Right lobe of liver (tissue), 6 donors: ENCODE measurements at regions not wholly inside any gene's neighbourhood (a gene's known extent, or its start where the extent isn't known, plus 50 kb on each side); places are given as distances from the start of the nearest gene placed in this dataset.

ENCODE experiments used
- ATAC-seq, 4 donors: fragments of 200-7000 bp; cut with Tn5 transposase; one replicate each; pipeline ENCODE4 v1.9.1; 2020; ENCODE audit warnings: mild to moderate bottlenecking in 4 of 4, moderate library complexity in 4 of 4
- DNase-seq, 3 donors: peaks; one replicate each; pipeline ENCODE4 v3.0.0-alpha.2; 2020
- H3K27ac ChIP-seq, 3 donors: fragments of 200-600 bp; one replicate each; pipeline ENCODE4 v1.8.0; 2022
- H3K27me3 ChIP-seq, 2 donors: fragments of 200-600 bp; one replicate each; pipeline ENCODE4 v1.8.0; 2022
- H3K36me3 ChIP-seq, 4 donors: fragments of 200-600 bp; sonication (generic) in 1 of 4; one replicate each; pipeline versions ENCODE4 v1.5.1 to v1.8.0; 2017 to 2022; ENCODE audit warnings: control low read depth in 1 of 4
- H3K4me1 ChIP-seq, 4 donors: fragments of 200-600 bp; sonication (generic) in 1 of 4; one replicate each; pipeline versions ENCODE4 v1.5.1 to v1.8.0; 2017 to 2022; ENCODE audit warnings: control low read depth in 1 of 4
- H3K4me3 ChIP-seq, 3 donors: fragments of 200-600 bp; one replicate each; pipeline ENCODE4 v1.8.0; 2022
- H3K9me3 ChIP-seq, 4 donors: fragments of 200-600 bp; sonication (generic) in 1 of 4; one replicate each; pipeline versions ENCODE4 v1.5.1 to v1.8.0; 2017 to 2022; ENCODE audit warnings: control low read depth in 1 of 4
- POLR2A ChIP-seq: fragments of 450-650 bp; IDR thresholded peaks from one replicate; pipeline ENCODE4 v1.6.1; 2017; ENCODE audit warnings: antibody characterized with exemption, mild to moderate bottlenecking
- WGBS: methylation state at CpG from one replicate; pipeline ENCODE4 v1.1.6; 2018; ENCODE audit warnings: low coverage, low lambda C conversion rate; ENCODE audit not compliant: insufficient coverage; ENCODE audit errors: missing lambda C conversion rate; 5-methylcytosine and 5-hydroxymethylcytosine counted together
- intact Hi-C, 2 donors: fragments of 100-400 bp; cut with DNase I; formaldehyde crosslinking; loops; one replicate each; pipeline versions ENCODE4 v1.11.2 to v1.14.1; 2022
- TF ChIP-seq, protein P1 (sequence below), 4 donors: fragments of 200-600 bp in 3 of 4; fragments of 450-650 bp in 1 of 4; IDR thresholded peaks; one replicate each; pipeline versions ENCODE4 v1.5.1 to v1.8.0; 2016 to 2022; ENCODE audit warnings: antibody characterized with exemption in 4 of 4, mild to moderate bottlenecking in 2 of 4
- donor health status: DM: no; HTN: yes; CAD: no.
- donor health status: DM: no; HTN: no; CAD: no.
- donor health status: DM: no; HTN: no; CAD: no.
- donor health status: DM: no; HTN: yes; CAD: no.
- donor health status: DM: no; HTN: yes; CAD: no.

DNA sequence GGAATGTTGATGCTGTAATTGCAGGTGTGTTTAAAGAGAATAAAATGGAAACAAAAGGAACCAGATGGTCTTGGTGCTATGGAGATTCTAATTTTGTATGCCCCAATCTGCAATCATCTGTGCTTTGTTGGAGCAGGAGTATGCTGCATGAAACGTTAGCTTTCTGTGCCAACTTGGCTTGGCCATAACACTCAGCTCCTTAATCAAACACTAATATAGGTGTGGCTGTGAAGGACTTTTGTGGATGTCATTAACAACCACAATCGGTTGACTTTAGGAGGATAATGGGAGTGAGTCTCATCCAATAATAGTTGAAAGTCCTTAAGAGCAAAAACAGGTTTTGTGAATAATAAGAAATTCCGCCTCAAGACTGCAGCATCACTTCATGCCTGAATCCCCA lies 399.2 kb downstream of the NLGN4X start:
- WGBS = 72% methylated on average over 3 of the region's 3 CpGs
- no peak for ATAC-seq

DNA sequence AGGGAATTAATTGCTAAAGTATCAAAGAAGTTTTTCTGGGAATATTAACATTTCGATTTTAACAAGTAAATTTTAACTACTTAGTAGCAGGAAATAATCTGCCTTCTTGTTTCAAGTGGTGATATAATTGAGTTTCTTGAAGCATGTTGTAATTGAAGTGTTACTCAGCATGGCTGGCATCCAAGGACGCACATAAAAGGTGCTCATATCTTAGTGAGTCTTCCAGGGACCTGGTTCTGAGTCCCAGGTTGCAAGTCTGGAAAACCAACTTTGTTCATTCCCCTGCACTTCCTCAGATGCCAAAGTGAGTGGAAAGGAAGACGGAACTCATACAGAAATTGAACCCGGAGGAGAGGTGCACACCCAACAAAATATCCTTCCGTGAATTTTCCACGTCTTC lies 399.6 kb downstream of the NLGN4X start:
- intact Hi-C loops = no loop called here
- ATAC-seq (no peak), DNase-seq (no peak)
- Histone ChIP-seq H3K36me3 (no peaks in the 10 kb centered on the region), H3K4me1 (no peaks in the 10 kb centered on the region), H3K4me3 (no peak overlapping the region), H3K27ac (no peak overlapping the region), H3K27me3 (no peaks in the 10 kb centered on the region), H3K9me3 (no peaks in the 10 kb centered on the region)
- 53% methylated on average over 6 of the region's 6 CpGs for WGBS
- TF ChIP-seq POLR2A = no peak
- TF ChIP-seq, protein P1, sequence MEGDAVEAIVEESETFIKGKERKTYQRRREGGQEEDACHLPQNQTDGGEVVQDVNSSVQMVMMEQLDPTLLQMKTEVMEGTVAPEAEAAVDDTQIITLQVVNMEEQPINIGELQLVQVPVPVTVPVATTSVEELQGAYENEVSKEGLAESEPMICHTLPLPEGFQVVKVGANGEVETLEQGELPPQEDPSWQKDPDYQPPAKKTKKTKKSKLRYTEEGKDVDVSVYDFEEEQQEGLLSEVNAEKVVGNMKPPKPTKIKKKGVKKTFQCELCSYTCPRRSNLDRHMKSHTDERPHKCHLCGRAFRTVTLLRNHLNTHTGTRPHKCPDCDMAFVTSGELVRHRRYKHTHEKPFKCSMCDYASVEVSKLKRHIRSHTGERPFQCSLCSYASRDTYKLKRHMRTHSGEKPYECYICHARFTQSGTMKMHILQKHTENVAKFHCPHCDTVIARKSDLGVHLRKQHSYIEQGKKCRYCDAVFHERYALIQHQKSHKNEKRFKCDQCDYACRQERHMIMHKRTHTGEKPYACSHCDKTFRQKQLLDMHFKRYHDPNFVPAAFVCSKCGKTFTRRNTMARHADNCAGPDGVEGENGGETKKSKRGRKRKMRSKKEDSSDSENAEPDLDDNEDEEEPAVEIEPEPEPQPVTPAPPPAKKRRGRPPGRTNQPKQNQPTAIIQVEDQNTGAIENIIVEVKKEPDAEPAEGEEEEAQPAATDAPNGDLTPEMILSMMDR (IDR thresholded peaks at IDR 0.05) = no peak

More for the DNA sequence above, 399.2 kb downstream of the NLGN4X start:
- H3K4me1 ChIP-seq = no peaks in the 10 kb centered on the region
- no peak overlapping the region for H3K4me3 ChIP-seq
- intact Hi-C loops = no loop called here
- TF ChIP-seq, protein P1 (IDR thresholded peaks at IDR 0.05) = no peak
- no peak for TF ChIP-seq POLR2A
- H3K36me3 ChIP-seq = no peaks in the 10 kb centered on the region
- no peak for DNase-seq
- H3K27me3 ChIP-seq = no peaks in the 10 kb centered on the region
- no peaks in the 10 kb centered on the region for H3K9me3 ChIP-seq
- H3K27ac ChIP-seq = no peak overlapping the region

DNA sequence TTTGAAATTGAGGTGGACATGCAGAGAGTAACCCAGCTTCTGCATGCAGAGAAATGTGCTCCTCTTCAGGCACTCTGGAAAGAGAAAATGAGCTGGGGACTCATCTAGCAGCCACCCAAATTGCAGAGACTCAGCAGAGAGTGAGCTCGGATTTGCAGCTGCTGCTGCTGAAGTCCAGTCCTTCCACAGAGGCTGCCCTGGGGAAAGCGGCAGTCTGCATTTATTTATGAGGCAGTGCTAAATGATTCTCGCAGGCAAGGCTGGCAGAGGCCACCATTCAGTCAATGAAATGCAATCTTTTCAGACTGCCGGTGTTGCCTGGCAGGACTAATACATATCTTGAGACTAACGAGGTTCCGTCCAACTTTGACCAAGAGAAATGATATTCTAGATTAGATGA lies 404.8 kb downstream of the NLGN4X start:
- DNase-seq (no peak), ATAC-seq (no peak)
- H3K4me3 ChIP-seq = no peak overlapping the region
- no peaks in the 10 kb centered on the region for H3K27me3 ChIP-seq
- H3K27ac ChIP-seq = no peak overlapping the region
- no peaks in the 10 kb centered on the region for H3K4me1 ChIP-seq
- 52% methylated on average over 4 of the region's 6 CpGs for WGBS
- TF ChIP-seq, protein P1 (IDR thresholded peaks at IDR 0.05) = no peak
- no peak for TF ChIP-seq POLR2A
- intact Hi-C loops = no loop called here
- H3K36me3 ChIP-seq = no peaks in the 10 kb centered on the region
- H3K9me3 ChIP-seq = no peaks in the 10 kb centered on the region

DNA sequence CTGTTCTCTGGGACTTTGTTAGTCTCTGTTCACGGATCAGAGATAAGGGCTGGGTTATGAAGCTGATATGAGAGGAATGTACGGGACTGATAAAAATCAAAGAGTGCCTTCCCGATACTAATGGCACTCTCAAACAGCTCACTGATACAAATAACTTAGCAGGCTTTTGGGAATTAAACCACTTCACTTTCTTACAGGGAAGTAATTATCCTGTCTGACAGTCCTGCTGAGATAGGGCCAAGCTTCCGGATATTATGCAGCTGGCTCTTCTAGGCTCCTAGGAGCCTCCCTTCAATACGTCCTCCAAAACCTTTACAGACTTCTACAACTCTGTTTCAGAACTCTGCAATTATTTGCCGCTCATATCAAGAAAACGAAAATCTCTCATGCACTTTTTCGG lies 418.0 kb downstream of the NLGN4X start:
- DNase-seq (no peak), ATAC-seq (no peak)
- H3K27me3 ChIP-seq = no peaks in the 10 kb centered on the region
- intact Hi-C loops = no loop called here
- H3K4me1 ChIP-seq = no peaks in the 10 kb centered on the region
- no peak overlapping the region for H3K27ac ChIP-seq
- WGBS = 35% methylated on average over 8 of the region's 8 CpGs
- TF ChIP-seq POLR2A = no peak
- no peaks in the 10 kb centered on the region for H3K9me3 ChIP-seq
- no peak overlapping the region for H3K4me3 ChIP-seq
- H3K36me3 ChIP-seq = no peaks in the 10 kb centered on the region

DNA sequence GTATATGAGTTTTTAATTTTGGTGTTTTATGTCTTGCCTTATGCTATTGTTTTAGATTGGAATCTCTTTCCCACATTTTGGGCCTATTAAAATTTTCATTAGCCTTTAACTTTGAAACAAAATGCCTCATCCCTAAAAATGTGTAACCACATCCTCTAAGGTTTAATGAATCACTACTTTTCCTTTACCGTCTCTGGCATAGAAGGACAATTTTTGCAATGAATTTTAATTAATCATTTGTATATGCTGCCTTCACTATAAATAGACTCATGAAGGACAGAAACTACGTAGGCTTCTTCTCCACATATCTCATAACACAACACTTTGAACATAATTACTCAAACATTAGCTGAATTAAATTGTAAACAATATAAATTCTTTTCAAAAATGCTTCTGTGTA lies 421.5 kb downstream of the NLGN4X start:
- H3K27ac ChIP-seq = no peak overlapping the region
- WGBS = 41% methylated on average over 2 of the region's 2 CpGs
- intact Hi-C loops = no loop called here

More for the DNA sequence above, 421.5 kb downstream of the NLGN4X start:
- no peak for DNase-seq
- no peak for ATAC-seq
- Histone ChIP-seq H3K4me1 (no peaks in the 10 kb centered on the region), H3K4me3 (no peak overlapping the region), H3K9me3 (no peaks in the 10 kb centered on the region), H3K27me3 (no peaks in the 10 kb centered on the region), H3K36me3 (no peaks in the 10 kb centered on the region)
- TF ChIP-seq, protein P1 (IDR thresholded peaks at IDR 0.05) = no peak
- TF ChIP-seq POLR2A = no peak
